ENCODE measurements at regions not wholly inside any gene's neighbourhood (a gene's known extent, or its start where the extent isn't known, plus 50 kb on each side); places are given as distances from the start of the nearest gene placed in this dataset.
"Not testable (repeated sequence)": the region's sequence is repeated elsewhere in the genome, so short reads cannot be mapped to it uniquely, and the experiment has no call there.

DNA sequence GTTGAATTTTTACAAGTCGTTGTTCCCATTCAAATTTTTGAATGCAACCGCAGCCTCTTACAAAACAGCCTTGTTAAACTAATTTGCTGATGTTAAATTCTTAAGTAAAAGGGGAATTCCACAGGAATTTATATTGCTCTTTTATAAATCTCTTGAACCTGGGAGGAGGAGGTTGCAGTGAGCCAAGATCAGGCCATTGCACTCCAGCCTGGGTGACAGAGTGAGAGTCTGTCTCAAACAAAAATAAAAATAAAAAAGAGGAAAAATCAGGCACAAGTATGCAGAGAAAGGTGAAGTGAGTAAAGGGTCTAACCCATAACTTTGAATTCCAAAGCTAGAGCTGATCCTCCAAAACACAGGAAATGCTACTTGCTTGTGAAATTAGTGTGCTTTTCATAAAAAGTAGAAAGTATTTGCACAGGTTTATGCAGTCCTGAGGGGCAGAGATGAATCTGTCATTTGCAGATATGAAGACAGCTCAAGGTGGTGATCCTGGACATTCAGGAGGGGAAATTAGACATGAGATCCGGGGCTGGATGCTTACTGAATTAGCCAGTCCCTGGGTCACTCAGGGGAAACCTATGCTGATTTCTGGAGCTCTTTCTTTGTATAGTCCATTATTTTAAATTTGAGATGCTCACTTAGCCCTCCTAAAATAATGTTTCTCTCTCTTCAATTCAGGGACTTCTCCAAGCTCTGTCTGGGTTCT is 53.7 kb downstream of the OR11H2 start:
- not testable (repeated sequence) for DNase-seq (ENCODE audit: insufficient read length, low spot score); FAIRE-seq

DNA sequence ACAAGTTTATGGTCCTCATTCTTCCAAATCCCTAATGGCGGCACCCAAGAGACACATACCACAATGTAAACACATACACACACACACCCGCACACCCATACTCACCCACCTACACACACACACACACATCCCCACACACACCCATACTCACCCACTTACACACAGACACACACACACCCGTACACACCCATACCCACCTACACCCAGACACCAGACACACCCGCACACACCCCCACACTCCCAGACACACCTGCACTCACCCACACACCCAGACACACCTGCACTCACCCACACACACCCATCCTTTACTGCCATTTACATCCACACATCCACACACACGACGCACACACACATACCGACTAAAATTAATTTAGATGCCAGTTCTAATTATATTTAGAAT is 55.0 kb downstream of the OR11H2 start:
- DNase-seq (ENCODE audit: insufficient read length, low spot score): not testable (repeated sequence)
- FAIRE-seq: peak; percentile 60

DNA sequence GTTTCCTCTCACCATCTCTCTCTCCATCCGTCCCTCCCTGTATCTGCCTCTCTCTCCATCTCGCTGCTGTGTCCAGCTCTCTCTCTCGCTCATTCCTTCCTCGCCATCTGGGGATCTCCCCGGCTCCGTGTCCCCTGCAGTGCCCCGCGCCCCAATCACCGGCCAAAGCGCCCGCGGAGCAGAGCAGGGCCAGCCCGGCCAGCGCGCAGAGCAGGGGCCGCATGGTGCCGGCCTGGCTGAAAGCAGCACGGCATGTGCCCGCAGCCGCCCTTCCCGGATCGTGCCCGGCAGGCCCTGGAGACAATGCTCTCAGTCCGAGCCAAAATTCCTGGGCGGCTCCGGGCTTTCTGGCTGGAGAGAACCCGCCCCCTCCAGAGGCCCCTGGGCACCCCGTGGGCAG is 75.1 kb downstream of the OR11H2 start:
- FAIRE-seq; DNase-seq (ENCODE audit: insufficient read length, low spot score): not testable (repeated sequence)

DNA sequence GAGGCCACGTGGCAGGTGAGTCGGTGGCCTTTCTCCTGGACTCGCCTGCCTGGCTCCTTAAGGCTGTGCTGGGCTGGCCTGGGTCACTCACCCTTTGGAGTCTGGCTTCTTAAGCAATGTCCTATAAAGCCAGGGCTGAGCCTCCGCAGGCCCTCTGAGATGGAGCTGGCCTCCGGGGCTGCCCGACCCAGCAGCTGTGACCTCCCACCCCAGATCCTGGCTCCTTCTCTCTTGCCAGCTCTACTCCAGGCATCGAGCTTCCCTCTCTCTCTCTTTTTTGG is 75.7 kb downstream of the OR11H2 start:
- not testable (repeated sequence) for DNase-seq (ENCODE audit: insufficient read length, low spot score); FAIRE-seq

DNA sequence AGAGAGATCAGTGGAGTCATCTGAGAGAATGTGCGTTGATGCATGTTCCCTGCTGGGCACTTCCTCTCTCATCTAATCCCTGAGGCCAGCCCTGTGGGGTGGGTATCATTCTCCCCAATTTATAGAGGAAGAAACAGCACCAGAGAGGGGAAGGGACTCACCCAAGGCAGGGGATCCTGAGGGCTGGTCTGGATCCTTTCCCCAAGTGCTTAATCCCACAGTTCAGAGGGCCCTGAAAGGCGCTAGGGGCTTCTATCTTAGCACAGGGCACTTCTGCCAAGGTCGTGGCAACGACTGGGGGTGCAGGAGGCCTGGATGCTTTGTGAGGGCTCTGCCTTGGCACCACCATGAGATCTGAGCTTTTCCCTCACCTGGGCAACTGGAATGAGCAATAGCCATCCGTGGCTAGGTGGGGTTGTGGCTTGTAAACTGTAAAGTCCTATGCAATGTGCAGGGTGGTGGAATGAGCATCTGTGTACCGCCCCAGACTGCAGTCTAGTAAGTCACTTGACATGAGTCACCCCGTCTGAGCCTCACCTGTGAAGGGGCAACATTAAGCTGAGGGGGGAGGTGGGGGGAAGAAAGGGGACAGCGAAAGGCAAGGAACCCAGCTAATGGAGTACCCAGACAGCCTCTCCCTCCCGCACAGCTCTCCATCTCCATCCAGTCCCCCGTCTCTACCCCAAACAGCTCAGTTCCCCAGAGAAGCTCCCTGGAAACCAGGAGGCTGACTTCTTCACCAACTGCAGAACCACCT is 76.2 kb downstream of the OR11H2 start:
- not testable (repeated sequence) for DNase-seq (ENCODE audit: insufficient read length, low spot score); FAIRE-seq

DNA sequence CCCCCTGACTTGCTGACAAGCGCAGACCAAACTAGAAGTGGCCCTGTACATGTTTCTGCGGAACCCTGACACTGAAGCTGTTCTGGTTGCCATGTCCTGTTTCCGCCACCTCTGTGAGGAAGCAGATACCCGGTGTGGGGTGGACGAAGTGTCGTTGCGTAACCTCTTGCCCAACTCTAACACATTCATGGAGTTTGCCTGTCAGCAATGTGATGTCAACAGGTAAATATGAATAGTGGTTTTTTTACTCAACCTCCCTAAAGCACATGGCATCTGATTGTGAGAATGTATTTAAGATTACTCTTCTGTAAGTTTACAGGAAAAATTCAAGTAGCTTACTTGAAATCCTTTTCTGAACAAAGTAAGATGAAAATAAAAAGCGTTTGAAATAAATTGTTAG is 100.1 kb downstream of the OR11H2 start:
- not testable (repeated sequence) for DNase-seq (ENCODE audit: insufficient read length, low spot score); FAIRE-seq

All from HTR-8/SVneo (cell line).